GM19372 (cell line): ENCODE measurements at regions not wholly inside any gene's neighbourhood (a gene's known extent, or its start where the extent isn't known, plus 50 kb on each side); places are given as distances from the start of the nearest gene placed in this dataset.

Source experiments
- ATAC-seq: cut with Tn5 transposase; IDR thresholded peaks from one replicate; pipeline ENCODE4 v1.9.1; 2021; ENCODE audit warnings: mild to moderate bottlenecking, low read depth, moderate library complexity; ENCODE audit not compliant: unreplicated experiment

DNA sequence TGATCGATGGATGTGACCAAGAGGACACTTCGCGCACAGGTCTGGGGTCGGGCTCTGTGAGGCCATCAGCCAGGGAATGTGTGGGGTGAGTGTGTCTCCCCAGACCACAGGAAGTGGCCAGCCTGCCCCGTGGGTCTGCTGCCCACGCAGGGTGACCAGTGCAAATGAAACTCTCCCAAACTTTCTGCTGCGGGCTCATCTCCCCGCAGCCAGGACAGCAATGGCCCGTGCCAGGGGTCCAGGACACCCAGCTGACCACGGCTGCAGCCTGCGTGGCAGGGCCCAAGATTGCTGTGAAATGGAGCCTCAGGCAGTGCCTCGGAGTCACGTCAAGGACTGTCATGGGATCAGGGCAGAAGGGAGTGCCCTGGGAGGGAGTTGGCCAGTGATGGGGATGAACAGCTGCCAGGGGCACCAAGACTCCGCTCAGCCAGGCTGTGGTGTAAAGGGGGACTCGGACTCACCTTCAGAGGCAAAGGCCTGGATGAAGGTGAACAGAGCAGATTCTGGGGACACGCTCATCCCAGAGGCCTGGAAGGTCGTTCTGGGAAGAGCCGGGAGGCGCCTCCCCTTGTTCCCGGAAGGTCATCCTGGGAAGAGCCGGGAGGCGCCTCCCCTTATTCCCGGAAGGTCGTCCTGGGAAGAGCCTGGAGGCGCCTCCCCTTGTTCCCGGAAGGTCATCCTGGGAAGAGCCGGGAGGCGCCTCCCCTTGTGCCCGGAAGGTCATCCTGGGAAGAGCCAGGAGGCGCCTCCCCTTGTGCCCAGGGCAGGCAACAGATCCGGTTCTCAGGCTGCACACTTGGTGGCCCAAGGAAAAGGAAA is 252.6 kb downstream of the BRD1 start:
- ATAC-seq = no peak

DNA sequence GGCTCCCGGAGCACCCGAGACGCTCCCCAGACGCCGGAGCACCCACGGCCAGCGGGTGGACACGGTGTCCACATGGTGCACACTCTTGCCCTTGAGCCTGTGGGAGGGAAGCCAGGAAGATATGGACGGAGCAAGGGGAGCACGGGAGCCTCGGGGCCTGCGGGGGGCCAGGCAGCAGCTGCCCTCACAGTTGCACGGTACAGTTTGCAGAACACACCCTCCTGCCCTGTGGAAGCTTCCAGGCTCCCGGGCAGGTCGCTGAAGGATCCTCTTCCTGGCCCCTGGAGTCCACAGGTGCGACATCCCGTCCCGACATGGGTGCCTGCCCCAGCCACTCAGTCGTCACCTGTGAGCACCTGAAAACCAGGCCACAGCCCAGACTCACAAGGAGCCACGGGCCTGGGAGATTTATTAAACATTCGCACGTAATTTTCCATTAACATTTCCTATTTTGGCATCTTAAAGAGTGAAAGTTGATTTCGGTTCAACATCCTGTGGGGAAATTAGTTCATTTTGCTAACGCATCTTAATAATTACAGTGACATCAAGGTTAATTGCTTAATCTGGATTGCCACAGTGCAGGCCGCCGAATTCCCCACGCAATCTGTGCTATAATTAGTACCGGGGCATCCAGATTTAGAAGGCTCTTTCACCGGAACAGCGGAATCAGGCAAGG is 253.3 kb downstream of the BRD1 start:
- no peak for ATAC-seq

DNA sequence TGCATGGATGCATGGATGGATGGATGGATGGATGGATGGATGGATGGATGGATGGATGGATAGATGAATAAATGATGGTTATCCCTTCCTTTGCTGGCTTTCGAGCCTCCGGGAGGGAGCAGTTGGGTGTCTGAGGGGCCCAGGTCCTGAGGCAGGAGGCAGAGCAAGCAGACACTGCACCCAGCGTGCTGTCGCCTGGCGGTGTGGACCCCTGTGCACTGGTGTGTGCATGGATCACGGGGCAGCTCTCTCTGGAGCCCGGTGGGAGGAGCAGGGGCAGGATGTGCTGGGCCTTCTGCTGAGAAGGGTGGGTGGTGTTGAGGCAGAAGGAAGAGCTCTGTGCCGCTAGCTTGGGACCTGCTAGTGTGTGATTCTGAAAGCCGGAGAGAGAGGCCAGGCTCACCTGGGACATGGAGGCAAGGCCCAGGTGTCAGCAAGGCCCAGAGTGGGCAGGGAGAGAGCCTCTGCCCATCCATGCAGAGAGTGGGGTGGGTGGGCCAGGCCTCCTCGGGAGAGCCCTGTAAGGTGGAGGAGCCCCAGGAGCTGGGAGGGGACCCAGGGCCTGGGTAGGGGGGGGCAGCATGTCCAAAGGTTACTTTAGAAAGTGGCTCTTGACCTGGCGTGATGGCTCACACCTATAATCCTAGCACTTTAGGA is 254.4 kb downstream of the BRD1 start:
- ATAC-seq = no peak

DNA sequence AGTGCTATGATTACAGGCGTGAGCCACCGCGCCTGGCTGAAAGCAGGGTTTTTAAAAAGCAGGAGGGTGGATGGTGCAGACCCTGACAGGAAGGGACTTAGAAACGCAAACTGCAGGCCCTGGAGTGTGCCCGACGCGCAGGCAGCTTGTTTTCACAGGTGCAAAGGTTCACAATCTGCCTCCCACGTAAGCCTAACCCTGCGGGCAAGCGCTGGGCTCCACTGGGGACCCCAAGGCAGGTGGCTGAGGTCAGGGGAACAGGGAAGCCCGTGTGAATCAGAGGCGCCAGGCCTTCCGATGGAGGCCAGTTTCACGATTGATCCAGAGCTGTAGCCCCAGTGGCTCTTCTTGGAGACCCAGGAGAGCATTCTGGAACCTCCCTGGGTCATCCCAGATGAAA is 256.3 kb downstream of the BRD1 start:
- no peak for ATAC-seq

DNA sequence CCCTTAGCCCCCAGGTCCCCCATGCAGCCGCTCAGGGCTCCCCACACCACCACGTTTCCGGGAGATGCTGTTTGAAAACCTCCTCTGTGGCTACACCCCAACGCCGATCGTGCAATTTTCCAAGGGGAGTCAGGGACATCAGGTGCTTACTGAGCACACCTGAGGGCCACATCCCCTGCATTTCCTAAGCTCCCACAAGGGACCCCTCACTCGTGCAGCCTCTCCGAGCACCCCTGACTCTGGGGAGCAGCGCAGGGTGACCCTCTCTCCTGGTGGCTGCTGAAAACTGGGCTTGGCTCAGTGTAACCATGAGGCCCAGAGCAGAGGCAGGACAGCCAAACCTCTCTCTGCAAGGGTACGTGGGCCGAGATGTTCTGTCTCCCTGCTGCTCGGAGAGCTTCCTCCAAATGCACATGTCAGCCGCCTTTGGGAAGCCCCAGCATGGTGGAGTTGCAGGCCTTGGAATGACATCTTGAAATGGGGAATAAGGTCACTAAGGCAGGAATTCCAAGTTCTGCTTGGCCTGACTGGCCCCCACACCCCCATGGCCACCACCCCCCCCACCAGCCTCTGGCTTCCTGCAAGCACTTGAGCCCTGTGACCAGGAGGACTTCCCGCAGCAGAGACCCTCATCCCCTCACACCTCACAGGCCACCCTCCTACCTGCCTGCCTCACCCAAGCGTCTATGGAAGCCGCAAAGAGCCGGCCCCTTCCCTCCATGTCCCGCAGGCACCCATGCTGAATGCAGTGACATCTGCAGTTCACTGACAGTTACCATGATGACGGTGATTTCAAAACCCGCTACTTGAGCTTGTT is 257.4 kb downstream of the BRD1 start:
- ATAC-seq = no peak

DNA sequence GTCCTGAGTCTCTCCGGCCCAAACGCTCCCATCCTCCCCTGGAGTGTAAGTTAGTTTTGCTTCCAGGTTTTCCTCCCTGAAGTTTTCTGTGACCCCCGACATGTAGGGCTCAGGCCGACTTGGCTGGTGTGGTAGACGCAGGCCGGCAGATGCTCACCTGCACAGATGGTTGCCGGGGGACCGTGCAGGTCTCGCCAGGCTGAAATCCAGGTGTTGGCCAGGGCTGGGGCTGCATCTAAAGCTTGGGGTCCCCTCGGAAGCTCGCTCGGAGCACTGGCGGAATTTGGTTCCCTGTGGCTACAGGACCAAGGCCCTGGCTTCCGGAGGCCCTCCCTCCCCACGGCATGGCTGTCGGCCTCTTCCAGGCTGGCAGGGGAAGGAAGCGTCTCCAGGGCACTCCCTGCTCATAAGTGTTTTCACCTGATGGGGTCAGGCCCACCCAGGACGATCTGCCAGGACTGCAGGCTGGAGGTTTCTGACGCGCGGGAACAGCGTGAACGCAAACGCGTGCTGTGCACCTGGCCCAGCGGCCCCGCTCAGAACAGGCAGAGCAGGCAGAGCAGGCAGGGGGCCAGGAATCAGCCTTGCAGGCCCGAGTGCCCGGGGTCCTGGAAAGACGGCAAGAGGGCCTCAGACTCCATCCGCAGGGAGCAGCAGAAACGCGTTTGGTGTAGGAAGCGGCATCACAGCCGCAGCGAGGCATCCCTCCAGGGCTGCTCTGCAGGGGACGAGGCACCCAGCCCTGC is 258.2 kb downstream of the BRD1 start:
- ATAC-seq = no peak

DNA sequence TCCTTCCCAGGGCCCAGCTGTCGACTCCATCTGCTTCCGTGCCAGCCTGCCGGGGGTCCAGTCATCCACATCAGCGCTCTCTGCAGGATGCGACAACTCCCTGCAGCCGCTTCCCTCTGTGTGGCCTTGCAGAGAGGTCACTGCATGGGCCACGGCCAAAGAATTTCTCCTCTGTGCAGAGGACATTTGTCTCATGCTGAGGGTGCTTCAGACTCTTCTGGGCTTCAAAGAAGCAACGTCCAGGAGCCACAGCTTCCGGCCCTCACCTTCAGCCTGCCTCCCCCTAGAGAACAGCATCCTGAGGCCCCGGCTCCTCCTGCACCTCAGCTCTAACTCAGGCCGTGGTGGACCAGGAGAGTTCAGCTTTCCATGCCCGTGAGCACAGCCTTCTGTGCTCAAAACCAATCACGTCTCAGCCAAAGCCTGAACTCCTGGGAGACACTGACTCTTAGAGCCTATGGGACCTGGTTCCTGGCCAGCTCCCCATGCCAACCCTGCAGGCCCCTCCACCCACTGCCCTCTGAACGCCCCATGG is 258.9 kb downstream of the BRD1 start:
- no peak for ATAC-seq

DNA sequence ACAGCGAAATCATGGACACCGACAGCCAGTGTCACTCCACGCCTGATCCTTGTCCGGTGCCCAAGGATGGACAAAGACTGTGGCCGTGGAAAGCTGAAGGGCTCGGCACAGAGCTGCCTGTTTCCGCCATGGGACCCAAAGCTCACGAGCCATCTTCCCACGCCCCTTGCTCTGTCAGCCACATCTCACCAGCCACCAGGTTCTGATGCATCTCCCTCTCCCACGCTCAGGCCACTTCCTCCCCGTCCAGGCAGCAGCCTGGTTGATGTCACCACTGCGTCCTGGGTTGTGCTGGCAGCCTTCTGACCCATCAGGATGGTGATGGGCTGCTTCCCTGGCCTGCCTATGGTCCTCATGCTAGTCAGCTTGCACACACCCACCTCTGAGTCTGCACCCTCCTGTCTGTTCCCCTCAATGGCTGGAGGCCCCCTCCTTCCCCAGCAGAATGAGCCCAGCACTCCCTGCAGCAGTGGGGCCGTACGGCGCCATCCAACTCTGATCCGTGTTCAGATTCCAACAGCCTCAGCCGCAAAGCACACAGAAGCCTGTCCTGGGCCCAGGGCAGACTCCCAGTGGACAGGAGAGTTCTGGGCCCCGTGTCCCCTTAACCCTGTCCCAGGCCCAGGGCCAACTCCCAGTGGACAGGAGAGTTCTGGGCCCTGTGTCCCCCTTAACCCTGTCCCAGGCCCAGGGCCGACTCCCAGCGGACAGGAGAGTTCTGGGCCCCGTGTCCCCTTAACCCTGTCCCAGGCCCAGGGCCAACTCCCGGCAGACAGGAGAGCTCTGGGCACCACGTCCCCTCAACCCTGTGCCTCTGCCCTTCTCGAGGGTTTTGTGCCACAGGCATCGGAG is 259.5 kb downstream of the BRD1 start:
- ATAC-seq = no peak

DNA sequence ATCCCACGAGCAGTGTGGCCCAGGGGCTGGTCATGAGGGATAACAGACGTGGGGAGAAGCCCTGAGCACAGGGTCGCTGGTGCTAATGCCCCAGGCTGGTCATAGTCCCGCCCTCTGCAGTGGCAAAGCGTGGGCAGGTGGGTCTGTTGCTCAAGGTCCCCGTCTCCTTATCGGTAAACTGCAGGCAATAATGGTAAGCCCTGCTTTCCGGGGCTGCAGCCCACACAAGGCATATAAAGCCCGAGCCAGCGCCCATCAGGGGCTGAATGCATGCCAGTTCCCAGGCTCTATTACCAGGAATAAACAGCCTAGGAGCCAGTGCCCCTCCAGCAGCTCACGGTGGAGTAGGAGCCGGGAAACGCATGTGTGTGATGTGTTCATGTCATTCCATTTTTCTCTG is 261.0 kb downstream of the BRD1 start:
- no peak for ATAC-seq

DNA sequence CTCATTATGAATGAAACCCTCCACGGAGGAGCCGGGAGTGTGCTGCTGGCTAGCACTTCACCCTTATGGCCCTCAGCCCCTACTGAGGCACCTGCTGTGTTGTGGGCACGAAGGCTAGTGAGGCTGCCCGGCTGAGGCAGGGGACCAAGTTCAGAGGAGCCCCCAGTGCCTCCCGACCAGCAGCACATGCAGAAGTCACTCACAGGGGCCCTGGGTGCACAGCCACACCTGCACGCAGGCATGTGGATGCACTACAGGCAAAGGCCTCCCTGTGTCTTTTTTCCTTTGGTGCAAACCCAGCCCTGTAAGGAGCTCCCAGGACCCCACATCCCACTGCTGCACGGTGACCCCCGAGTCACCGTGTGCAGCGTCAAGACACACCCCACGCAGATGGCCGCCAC is 261.5 kb downstream of the BRD1 start:
- ATAC-seq = no peak

DNA sequence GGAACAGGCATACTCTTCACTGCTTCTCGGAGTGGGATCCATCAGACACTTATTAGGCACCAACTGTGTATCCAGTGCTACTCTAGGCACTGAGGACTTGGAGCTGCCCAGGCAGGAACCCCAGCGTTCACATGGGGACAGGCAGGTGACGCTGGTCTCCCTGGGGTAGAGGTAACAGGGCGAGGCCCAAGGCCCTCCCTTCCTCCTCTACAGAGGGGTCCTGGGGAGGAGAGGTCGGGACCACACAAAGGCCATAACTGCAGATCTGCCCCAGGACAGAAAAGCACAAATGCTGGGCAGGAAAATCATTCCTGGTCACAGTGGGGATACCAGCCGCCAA is 262.2 kb downstream of the BRD1 start:
- no peak for ATAC-seq

DNA sequence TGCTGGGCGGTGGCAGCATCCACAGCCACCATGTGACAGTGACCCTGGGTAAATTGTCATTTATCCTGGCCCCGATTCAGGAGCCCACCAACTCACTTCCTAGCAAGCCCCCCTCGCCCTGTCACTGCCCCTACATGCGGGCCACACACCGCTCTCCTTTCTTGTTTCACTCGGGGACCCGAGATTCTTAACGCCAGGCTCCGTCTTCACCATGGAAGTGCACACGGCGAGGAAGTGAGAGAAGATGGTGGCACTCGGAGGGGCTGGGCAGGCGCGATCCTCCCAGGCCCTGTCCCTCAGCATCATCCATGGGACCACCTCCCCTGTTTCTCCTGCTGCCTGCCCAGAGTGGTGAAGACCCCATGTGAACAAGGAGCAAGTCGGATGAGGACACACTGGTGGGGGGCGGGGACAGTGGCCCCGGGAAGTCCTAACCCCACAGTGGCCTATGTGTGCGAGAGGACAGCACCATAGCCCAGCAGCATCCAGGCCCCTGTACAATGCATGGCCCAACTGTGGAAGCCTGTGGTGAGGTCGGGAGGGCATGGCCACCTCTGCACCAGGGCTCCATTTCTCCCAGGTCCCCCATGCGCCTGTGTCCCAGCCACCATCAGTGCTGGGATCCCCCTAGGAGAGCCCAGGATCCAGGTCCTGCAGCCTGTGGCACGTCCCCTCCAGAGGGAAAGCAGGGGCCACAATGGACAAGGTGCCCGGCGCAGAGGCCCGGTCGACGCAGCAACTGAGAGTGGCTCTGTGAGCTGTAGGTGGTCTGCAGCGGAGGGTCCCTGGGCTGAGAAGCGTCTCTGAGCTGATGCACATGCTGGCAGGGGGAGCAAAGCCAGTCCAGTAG is 262.8 kb downstream of the BRD1 start:
- no peak for ATAC-seq

DNA sequence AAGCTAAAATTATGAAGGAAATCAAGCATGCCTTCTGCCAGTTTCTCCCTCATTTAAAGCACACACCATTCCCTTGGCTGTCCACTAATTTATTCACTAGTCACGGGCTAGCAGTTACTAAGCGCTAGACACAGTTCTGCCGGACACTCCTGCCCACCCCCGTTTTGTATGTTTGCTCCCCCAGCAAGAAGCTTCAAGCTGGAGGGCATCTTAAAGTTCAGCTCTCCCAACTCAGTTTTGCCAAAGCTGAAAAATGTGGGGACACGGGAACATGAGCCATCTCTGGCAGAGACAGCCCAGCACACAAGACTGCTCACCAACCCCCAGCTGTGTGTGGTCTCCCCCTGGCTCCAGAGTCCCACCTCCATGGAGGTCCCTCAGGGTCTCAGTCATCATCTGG is 263.6 kb downstream of the BRD1 start:
- no peak for ATAC-seq

DNA sequence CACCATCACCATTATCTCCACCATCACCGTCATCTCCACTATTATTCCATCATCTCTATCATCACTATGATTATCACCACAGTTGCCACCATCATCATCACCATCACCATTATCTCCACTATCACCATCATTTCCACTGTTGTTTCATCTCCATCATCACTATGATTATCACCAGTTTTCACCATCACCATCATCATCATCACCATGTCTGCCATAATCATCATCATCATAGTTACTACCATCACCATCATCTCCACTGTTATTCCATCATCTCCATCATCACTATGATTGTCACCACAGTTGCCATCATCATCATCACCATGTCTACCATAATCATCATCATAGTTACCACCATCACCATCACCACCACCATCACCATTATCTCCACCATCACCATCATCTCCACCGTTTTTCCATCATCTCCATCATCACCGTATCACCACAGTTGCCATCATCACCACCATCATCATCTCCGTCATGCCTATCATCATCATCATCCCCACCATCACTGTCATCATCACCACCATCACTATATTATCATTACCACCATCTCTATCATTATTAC is 264.9 kb downstream of the BRD1 start:
- ATAC-seq = no peak

DNA sequence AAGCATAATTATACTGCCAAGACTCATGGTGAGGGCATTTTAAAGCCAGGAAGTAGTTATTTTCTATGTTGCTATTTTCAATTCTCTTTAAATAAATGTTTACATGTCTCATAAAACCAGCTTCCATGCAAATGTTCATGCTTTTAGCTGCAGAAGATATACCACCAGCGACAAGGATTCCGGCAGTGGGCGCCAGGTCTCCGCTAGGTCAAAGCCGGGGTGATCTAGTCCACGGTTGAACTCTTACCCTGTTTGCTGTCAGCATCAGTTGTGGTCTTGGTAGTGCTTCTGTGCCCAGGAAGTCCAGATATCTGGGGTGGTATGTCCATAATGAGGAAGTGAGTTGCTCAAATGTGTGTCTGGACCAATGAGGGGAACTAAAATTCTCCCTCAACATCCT is 265.7 kb downstream of the BRD1 start:
- no peak for ATAC-seq

DNA sequence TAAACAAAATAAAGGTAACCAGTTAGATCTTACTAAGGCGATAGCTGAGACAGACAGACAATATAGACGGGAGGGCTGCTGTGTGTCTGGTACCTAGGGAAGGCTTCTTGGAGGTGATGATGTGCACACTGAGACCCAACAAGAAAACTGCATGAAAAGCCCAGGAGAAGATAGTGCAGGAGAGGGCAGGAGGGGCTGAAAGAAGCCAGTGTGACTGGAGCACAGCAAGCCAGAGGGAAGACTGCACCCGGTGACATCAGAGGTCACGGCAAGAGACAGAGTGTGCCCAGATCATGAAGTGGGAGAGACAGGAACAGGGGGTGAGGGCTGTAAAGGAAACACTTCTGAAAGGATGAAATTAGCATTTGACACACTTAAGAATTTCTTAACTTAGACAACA is 266.3 kb downstream of the BRD1 start:
- no peak for ATAC-seq

DNA sequence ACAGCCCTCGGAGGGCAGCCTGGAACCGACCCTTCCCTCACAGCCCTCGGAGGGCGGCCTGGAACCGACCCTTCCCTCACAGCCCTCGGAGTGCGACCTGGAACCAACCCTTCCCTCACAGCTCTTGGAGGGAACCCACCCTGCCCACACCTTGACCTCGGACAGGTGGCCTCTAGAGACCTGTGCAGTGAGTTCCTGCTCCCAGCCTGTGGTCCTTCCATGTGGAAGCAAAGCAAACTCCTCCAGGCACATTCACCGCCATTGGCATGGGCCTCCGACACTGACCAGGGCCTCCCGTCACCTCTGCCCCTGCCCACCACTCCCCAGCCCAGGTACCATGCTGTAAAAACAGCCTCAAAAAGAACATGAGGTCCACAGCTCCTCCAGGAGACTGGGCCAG is 272.1 kb downstream of the BRD1 start:
- ATAC-seq = no peak

DNA sequence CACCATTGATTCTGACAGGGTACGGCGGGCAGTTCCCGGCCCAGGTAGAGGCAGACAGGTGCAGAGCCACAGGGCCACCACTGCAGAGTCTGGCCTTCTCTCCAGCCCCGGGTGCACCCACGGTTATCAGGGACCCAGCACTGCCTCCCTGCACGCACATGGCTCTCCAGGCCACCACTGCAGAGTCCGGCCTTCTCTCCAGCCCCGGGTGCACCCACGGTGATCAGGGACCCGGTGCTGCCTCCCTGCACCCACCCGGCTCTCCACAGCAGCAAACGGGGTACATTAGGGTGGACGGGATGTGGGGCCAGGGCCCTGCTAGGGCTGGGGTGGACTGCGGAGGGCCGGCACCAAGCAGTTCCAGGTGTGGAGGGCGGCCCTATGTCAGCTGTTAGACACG is 272.9 kb downstream of the BRD1 start:
- ATAC-seq = no peak
